ENCODE measurements at regions not wholly inside any gene's neighbourhood (a gene's known extent, or its start where the extent isn't known, plus 50 kb on each side); places are given as distances from the start of the nearest gene placed in this dataset.

GRCh38 chr19:56927791-56928207 is 87.3 kb upstream of the PEG3 start:
- H3K9me3 ChIP-seq = no peaks in the 10 kb centered on the region
- no peaks in the 10 kb centered on the region for H3K27me3 ChIP-seq (ENCODE audit: low read depth)
- no peaks in the 10 kb centered on the region for H3K36me3 ChIP-seq (replicated peaks)
- no peak for DNase-seq (ENCODE audit: low spot score in 2 of 2)
- H3K4me1 ChIP-seq = no peaks in the 10 kb centered on the region
- in situ Hi-C loops (cut with MboI; ENCODE audit: low sequenced_read_pairs) = no loop called here
- H3K4me3 ChIP-seq = no peak overlapping the region

- no peaks in the 10 kb centered on the region for H3K27me3 ChIP-seq (ENCODE audit: low read depth)
- no peak overlapping the region for H3K4me3 ChIP-seq
- no peaks in the 10 kb centered on the region for H3K9me3 ChIP-seq
- in situ Hi-C loops (cut with MboI; ENCODE audit: low sequenced_read_pairs) = no loop called here
- no peak for DNase-seq (ENCODE audit: low spot score in 2 of 2)
- no peaks in the 10 kb centered on the region for H3K36me3 ChIP-seq (replicated peaks)
- no peaks in the 10 kb centered on the region for H3K4me1 ChIP-seq
Observed at GRCh38 chr19:56930647-56931535, 90.4 kb upstream of the PEG3 start.

GRCh38 chr19:56933014-56933705 is 92.6 kb upstream of the PEG3 start:
- DNase-seq (ENCODE audit: low spot score in 2 of 2) = no peak
- no peaks in the 10 kb centered on the region for H3K4me1 ChIP-seq

GRCh38 chr19:56934438-56935090 is 94.0 kb upstream of the PEG3 start:
- Histone ChIP-seq H3K4me3 (no peak overlapping the region), H3K9me3 (0 out of 2 replicates have a peak, but pooled peaks cover 3% of the 10 kb centered on the region), H3K27me3 (ENCODE audit: low read depth) (no peaks in the 10 kb centered on the region), H3K36me3 (replicated peaks) (no peaks in the 10 kb centered on the region), H3K4me1 (no peaks in the 10 kb centered on the region)
- no peak for DNase-seq (ENCODE audit: low spot score in 2 of 2)
- in situ Hi-C loops (cut with MboI; ENCODE audit: low sequenced_read_pairs) = no loop called here

More at GRCh38 chr19:56933014-56933705, 92.6 kb upstream of the PEG3 start:
- no peaks in the 10 kb centered on the region for H3K27me3 ChIP-seq (ENCODE audit: low read depth)
- H3K9me3 ChIP-seq = 0 out of 2 replicates have a peak, but pooled peaks cover 3% of the 10 kb centered on the region
- H3K36me3 ChIP-seq (replicated peaks) = no peaks in the 10 kb centered on the region
- in situ Hi-C loops (cut with MboI; ENCODE audit: low sequenced_read_pairs) = no loop called here
- no peak overlapping the region for H3K4me3 ChIP-seq

DNA sequence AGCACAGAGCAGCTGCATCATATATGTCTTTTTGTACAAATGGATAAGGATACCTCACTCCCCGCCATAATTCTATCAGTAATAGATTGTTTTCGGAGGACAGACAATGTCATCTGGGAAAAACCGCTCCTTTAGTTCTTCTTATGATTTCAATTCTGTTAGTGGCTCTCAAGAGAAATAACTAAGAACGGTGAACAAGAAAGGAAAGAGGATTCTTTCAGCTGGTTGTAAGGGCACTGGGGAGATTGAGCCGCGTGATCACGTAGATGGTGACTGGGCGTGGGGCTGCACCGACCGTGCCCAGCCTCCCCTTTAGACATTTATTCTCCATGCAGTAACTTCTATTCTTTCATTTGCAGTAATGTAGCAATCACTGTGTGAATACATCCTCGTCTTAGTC is 99.4 kb upstream of the PEG3 start:
- 0 out of 2 replicates have a peak, but pooled peaks cover 3% of the 10 kb centered on the region for H3K9me3 ChIP-seq
- no peak for DNase-seq (ENCODE audit: low spot score in 2 of 2)
- no peaks in the 10 kb centered on the region for H3K4me1 ChIP-seq
- H3K27me3 ChIP-seq (ENCODE audit: low read depth) = no peaks in the 10 kb centered on the region
- in situ Hi-C loops (cut with MboI; ENCODE audit: low sequenced_read_pairs) = no loop called here
- no peaks in the 10 kb centered on the region for H3K36me3 ChIP-seq (replicated peaks)
- H3K4me3 ChIP-seq = no peak overlapping the region

DNA sequence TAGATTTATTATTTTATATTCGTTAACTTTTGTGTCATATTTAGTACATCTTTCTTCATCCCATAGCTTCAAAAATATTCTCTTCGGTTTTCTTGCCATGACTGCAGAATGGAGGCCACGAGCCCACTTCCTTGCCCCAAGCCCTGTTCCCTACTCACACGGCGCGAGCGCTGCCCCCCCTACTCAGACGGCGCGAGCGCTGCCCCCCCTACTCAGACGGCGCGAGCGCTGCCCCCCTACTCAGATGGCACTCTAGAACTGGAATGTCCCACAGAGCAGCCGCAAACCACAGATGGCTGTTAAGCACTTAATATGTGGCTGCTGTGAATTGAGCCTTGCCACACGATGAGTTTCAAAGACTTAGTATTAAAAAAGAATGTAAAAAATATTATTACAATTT is 102.2 kb upstream of the PEG3 start:
- H3K4me3 ChIP-seq = no peak overlapping the region
- no peaks in the 10 kb centered on the region for H3K36me3 ChIP-seq (replicated peaks)
- no peaks in the 10 kb centered on the region for H3K4me1 ChIP-seq
- no peaks in the 10 kb centered on the region for H3K9me3 ChIP-seq
- in situ Hi-C loops (cut with MboI; ENCODE audit: low sequenced_read_pairs) = no loop called here
- DNase-seq (ENCODE audit: low spot score in 2 of 2) = peak in 1 of 2 experiments; percentile 19
- no peaks in the 10 kb centered on the region for H3K27me3 ChIP-seq (ENCODE audit: low read depth)

- Histone ChIP-seq H3K9me3 (no peaks in the 10 kb centered on the region), H3K36me3 (replicated peaks) (no peaks in the 10 kb centered on the region), H3K4me1 (no peaks in the 10 kb centered on the region), H3K4me3 (no peak overlapping the region), H3K27me3 (ENCODE audit: low read depth) (no peaks in the 10 kb centered on the region)
- DNase-seq (ENCODE audit: low spot score in 2 of 2) = no peak
- in situ Hi-C loops (cut with MboI; ENCODE audit: low sequenced_read_pairs) = no loop called here
Observed at GRCh38 chr19:56946159-56946558, 105.6 kb upstream of the PEG3 start.

DNA sequence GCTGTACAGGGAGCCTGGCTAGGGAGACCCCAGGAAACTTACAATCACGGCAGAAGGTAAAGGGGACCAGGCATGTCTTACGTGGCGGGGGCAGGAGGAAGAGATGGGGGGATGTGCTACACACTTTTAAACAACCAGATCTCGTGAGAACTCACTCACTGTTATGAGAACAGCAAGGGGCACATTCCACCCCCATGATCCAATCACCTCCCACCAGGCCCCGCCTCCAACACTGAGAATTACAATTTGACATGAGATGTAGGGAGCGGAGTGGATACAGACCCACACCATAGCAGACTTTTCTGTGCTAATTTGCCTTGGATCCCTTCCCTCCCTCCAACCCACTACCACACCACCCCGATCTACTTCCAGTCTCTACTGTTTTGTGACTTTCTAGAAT is 106.7 kb upstream of the PEG3 start:
- H3K27me3 ChIP-seq (ENCODE audit: low read depth) = no peaks in the 10 kb centered on the region
- H3K4me3 ChIP-seq = no peak overlapping the region
- no peak for DNase-seq (ENCODE audit: low spot score in 2 of 2)
- in situ Hi-C loops (cut with MboI; ENCODE audit: low sequenced_read_pairs) = no loop called here
- H3K9me3 ChIP-seq = no peaks in the 10 kb centered on the region
- H3K36me3 ChIP-seq (replicated peaks) = no peaks in the 10 kb centered on the region
- no peaks in the 10 kb centered on the region for H3K4me1 ChIP-seq

- no peak for DNase-seq (ENCODE audit: low spot score in 2 of 2)
- in situ Hi-C loops (cut with MboI; ENCODE audit: low sequenced_read_pairs) = no loop called here
- Histone ChIP-seq H3K36me3 (replicated peaks) (no peaks in the 10 kb centered on the region), H3K9me3 (no peaks in the 10 kb centered on the region; the same call in 1 of the 2 replicates), H3K4me1 (no peaks in the 10 kb centered on the region), H3K27me3 (ENCODE audit: low read depth) (no peaks in the 10 kb centered on the region), H3K4me3 (no peak overlapping the region)
Observed at GRCh38 chr19:56949626-56950025, 109.1 kb upstream of the PEG3 start.

DNA sequence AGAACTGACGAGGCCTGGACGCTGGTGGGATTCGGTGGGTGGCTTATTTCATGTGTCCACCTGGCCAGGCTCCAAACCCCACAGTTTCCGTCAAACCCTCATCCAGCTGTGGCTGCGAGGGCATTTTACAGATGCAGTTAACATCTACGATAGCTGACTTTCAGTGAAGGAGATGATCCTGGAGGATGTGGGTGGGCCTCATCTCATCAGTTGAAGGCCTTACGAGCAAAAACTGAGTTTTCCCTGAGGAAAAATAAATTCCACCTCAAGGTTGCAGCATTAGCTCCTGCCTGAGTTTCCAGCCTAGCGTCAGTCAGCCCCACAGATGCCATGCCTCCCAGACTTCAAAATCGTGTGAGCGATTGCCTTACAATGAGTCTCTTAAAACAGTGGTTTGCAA is 111.1 kb upstream of the PEG3 start:
- no peak for DNase-seq (ENCODE audit: low spot score in 2 of 2)
- no peaks in the 10 kb centered on the region for H3K36me3 ChIP-seq (replicated peaks)
- in situ Hi-C loops (cut with MboI; ENCODE audit: low sequenced_read_pairs) = no loop called here
- no peaks in the 10 kb centered on the region; the same call in 1 of the 2 replicates for H3K9me3 ChIP-seq
- no peaks in the 10 kb centered on the region for H3K27me3 ChIP-seq (ENCODE audit: low read depth)
- no peaks in the 10 kb centered on the region for H3K4me1 ChIP-seq
- H3K4me3 ChIP-seq = no peak overlapping the region

- in situ Hi-C loops (cut with MboI; ENCODE audit: low sequenced_read_pairs) = no loop called here
Observed at GRCh38 chr19:56953470-56953869, 112.9 kb upstream of the PEG3 start.

GRCh38 chr19:56955637-56956216 is 115.2 kb upstream of the PEG3 start:
- DNase-seq (ENCODE audit: low spot score in 2 of 2) = no peak
- no peaks in the 10 kb centered on the region; the same call in 1 of the 2 replicates for H3K9me3 ChIP-seq
- no peak overlapping the region for H3K4me3 ChIP-seq
- H3K27me3 ChIP-seq (ENCODE audit: low read depth) = no peaks in the 10 kb centered on the region
- no peaks in the 10 kb centered on the region for H3K36me3 ChIP-seq (replicated peaks)
- in situ Hi-C loops (cut with MboI; ENCODE audit: low sequenced_read_pairs) = no loop called here
- H3K4me1 ChIP-seq = no peaks in the 10 kb centered on the region

More at GRCh38 chr19:56953470-56953869, 112.9 kb upstream of the PEG3 start:
- Histone ChIP-seq H3K4me1 (no peaks in the 10 kb centered on the region), H3K27me3 (ENCODE audit: low read depth) (no peaks in the 10 kb centered on the region), H3K36me3 (replicated peaks) (no peaks in the 10 kb centered on the region), H3K9me3 (no peaks in the 10 kb centered on the region; the same call in 1 of the 2 replicates), H3K4me3 (no peak overlapping the region)
- DNase-seq (ENCODE audit: low spot score in 2 of 2) = no peak

DNA sequence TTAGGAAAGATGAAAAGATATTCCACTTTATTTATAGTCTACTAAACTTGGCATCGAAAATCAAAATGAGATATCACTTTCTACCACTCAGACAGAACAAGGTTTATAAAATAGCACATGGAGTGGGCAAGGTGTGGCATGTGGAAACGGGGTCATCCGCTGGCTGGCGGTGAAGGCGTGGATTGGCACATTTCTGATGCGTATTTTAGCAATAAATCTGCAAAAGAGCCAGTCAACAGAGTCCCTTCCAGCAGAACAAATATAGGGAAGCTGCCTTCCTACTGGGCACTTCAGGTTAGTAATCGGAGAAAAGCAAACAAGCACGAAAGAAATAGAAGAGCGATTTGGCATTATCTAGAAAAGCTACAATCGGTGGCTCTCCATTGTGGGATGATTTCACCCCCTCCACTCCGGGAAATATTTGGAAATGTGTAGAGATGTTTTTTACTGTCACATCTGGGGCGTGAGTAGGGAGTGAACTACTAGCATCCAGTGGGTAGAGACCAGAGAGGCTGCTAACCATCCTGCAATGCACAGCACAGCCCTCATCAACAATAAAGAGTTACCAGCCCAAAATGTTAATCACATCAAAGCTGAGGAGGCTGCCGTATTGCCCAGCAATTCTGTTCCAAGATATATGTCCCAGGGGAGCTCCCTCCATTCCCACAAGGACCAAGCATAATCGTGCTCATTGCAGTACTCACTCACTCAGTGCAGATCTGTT is 116.1 kb upstream of the PEG3 start:
- Histone ChIP-seq H3K4me3 (no peak overlapping the region), H3K4me1 (no peaks in the 10 kb centered on the region), H3K9me3 (no peaks in the 10 kb centered on the region; the same call in 1 of the 2 replicates), H3K36me3 (replicated peaks) (no peaks in the 10 kb centered on the region), H3K27me3 (ENCODE audit: low read depth) (no peaks in the 10 kb centered on the region)
- DNase-seq (ENCODE audit: low spot score in 2 of 2) = no peak
- in situ Hi-C loops (cut with MboI; ENCODE audit: low sequenced_read_pairs) = no loop called here
